Thymus (tissue), 11 donors: ENCODE measurements at regions not wholly inside any gene's neighbourhood (a gene's known extent, or its start where the extent isn't known, plus 50 kb on each side); places are given as distances from the start of the nearest gene placed in this dataset.

ENCODE experiments used
- DNase-seq, 9 donors: peaks; one replicate each; pipeline ENCODE4 v3.0.0-alpha.2; 2013; ENCODE audit warnings: low spot score in 9 of 9, low read depth in 6 of 9, missing footprints in 1 of 9
- H3K27ac ChIP-seq, 2 donors: one replicate each; pipeline ENCODE4 v1.5.1; 2013; ENCODE audit warnings: control low read depth in 1 of 2, low read depth in 1 of 2, low read length in 1 of 2, mild to moderate bottlenecking in 1 of 2, moderate library complexity in 1 of 2
- H3K27me3 ChIP-seq, 2 donors: one replicate each; pipeline ENCODE4 v1.5.1; 2013; ENCODE audit warnings: low read length in 1 of 2; ENCODE audit not compliant: control insufficient read depth in 2 of 2, insufficient read depth in 1 of 2
- H3K36me3 ChIP-seq, 2 donors: one replicate each; pipeline ENCODE4 v1.5.1; 2013; ENCODE audit warnings: low read length in 1 of 2, mild to moderate bottlenecking in 1 of 2, moderate library complexity in 1 of 2; ENCODE audit not compliant: control insufficient read depth in 2 of 2, insufficient read depth in 2 of 2
- H3K4me1 ChIP-seq, 2 donors: one replicate each; pipeline ENCODE4 v1.5.1; 2013; ENCODE audit warnings: low read length in 2 of 2; ENCODE audit not compliant: control insufficient read depth in 2 of 2, insufficient read depth in 2 of 2
- H3K4me3 ChIP-seq, 2 donors: one replicate each; pipeline ENCODE4 v1.5.1; 2013; ENCODE audit warnings: low read length in 2 of 2, control low read depth in 1 of 2, mild to moderate bottlenecking in 1 of 2
- H3K9me3 ChIP-seq, 2 donors: one replicate each; pipeline ENCODE4 v1.5.1; 2013; ENCODE audit warnings: low read length in 1 of 2, mild to moderate bottlenecking in 1 of 2; ENCODE audit not compliant: control insufficient read depth in 2 of 2, insufficient read depth in 1 of 2
- WGBS: extraction: QIAGEN DNeasy Blood & Tissue Kit; methylation state at CpG from one replicate; pipeline ENCODE4 v1.1.7; 2013; 5-methylcytosine and 5-hydroxymethylcytosine counted together
- donor health status: healthy.

DNA sequence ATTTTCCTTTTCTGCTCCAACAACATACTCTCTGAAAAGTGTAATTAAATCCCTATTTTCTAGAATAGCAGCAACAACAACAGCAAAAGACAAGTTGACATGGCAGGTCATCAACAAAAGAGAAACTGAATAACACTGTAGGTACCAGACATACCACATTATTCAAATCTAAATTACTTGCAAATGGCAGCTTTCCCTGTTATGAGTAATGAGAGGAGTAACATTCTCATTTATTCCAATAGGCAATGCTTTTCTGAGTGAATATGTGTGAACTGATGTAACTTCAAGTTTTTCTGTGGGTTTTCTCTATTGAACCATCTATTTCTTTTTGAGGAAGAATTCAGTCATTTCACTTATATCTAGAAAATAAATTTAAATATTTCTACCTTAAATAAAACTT, 501.5 kb downstream of the TRIB2 start:
- Histone ChIP-seq H3K27ac (no peak overlapping the region), H3K27me3 (no peaks in the 10 kb centered on the region), H3K36me3 (no peaks in the 10 kb centered on the region), H3K4me1 (no peaks in the 10 kb centered on the region), H3K4me3 (no peak overlapping the region), H3K9me3 (no peaks in the 10 kb centered on the region)
- no peak for DNase-seq

DNA sequence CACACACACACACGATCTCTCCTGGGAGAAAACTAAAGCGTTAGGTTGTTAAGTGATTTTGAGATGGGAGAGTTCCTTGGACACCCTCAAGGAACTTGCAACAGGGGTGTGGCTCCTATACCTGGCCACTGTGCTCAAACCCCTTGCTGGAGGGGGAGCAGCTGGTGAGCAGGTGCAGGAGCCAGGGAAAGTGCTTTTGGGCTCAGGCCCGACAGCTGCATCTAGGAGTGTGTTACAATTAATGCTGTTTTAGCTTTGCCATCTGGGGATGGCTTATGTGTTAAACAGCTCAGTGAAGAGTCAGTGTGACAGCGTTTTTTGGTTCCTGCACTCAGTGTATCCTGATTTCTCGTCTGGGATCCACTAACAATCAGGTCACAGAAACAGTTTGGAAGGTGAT, 510.8 kb downstream of the TRIB2 start:
- WGBS = 73% methylated on average over 5 of the region's 5 CpGs
- no peaks in the 10 kb centered on the region for H3K36me3 ChIP-seq

DNA sequence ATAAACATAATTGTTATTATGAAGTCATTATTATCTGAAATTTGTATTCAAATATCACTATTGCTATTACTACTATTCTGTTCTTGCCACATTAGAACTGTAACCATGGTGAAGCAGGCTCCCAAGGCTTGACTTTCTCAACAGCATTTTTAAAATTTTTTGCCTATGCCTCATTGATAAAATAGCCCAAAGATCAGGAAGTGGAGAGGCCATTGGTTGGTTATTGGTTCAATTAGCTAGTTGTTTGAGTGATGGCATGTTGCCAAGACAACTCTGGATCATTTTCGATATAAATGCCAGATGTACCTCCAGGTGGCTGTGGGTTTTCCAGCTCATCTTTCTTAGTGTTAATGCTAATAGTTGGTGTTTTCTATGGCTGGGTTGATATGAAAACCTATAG, 513.5 kb downstream of the TRIB2 start:
- no peaks in the 10 kb centered on the region for H3K27me3 ChIP-seq
- H3K4me1 ChIP-seq = no peaks in the 10 kb centered on the region
- 99% methylated on average over 1 of the region's 1 CpG for WGBS
- no peak overlapping the region for H3K4me3 ChIP-seq
- H3K27ac ChIP-seq = no peak overlapping the region
- no peak for DNase-seq
- no peaks in the 10 kb centered on the region for H3K9me3 ChIP-seq
- no peaks in the 10 kb centered on the region for H3K36me3 ChIP-seq

More for the DNA sequence above, 510.8 kb downstream of the TRIB2 start:
- Histone ChIP-seq H3K27me3 (no peaks in the 10 kb centered on the region), H3K27ac (no peak overlapping the region), H3K9me3 (no peaks in the 10 kb centered on the region), H3K4me1 (no peaks in the 10 kb centered on the region), H3K4me3 (no peak overlapping the region)
- no peak for DNase-seq

DNA sequence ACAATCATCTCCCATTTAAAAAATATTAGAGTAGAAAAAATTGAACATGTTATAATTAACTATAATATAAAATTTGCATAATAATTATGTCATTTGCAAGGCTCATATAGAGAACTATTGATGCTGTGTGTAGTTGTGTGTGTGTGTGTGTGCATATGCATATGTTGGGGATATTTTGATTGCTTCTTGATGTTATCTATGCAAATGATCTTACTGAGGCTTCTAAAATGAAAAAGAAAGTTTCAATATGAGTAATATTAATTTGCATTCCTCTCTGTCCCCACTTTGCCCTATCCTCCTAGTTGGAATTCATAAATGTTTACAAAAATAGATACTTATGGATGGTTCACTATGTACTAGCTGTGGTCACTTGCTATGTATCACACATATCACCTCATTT, 523.3 kb downstream of the TRIB2 start:
- Histone ChIP-seq H3K4me3 (no peak overlapping the region), H3K27me3 (no peaks in the 10 kb centered on the region), H3K27ac (no peak overlapping the region), H3K4me1 (no peaks in the 10 kb centered on the region), H3K9me3 (no peaks in the 10 kb centered on the region), H3K36me3 (no peaks in the 10 kb centered on the region)
- no peak for DNase-seq

DNA sequence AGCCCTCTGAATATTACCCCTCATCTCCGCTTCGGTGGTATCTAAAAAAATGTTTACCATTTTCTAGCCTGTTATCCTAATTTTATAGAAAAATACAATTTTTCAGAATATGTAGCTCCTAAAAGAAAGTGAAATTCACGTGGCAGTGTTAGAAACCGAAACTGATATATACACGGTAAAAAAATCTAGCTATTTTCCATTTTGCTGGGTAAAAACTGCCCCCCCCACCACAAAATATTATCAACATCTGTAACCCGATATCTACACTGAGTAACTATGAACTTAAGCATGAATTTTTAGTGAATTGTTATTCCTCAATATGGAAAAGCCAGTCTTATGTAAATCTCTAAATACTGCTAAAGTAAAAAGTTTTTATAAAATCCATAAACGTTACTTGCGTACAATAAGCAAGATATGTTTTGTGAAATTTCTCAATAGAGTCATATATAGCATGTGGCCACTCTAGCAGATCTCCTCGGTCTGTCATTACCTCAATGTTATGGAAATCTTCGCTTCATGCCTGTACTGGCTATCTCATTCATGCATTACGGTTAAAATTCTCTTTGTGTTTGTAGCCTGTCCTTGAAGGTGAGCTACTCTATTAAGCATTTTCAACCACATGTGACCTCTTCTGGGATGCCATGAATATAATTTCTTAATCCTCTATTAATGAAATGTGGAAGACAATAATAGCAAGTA, 524.2 kb downstream of the TRIB2 start:
- H3K27me3 ChIP-seq = no peaks in the 10 kb centered on the region
- H3K9me3 ChIP-seq = no peaks in the 10 kb centered on the region
- no peak overlapping the region for H3K27ac ChIP-seq
- DNase-seq = no peak
- WGBS = 88% methylated on average over 11 of the region's 11 CpGs
- no peaks in the 10 kb centered on the region for H3K36me3 ChIP-seq
- H3K4me1 ChIP-seq = no peaks in the 10 kb centered on the region
- no peak overlapping the region for H3K4me3 ChIP-seq

DNA sequence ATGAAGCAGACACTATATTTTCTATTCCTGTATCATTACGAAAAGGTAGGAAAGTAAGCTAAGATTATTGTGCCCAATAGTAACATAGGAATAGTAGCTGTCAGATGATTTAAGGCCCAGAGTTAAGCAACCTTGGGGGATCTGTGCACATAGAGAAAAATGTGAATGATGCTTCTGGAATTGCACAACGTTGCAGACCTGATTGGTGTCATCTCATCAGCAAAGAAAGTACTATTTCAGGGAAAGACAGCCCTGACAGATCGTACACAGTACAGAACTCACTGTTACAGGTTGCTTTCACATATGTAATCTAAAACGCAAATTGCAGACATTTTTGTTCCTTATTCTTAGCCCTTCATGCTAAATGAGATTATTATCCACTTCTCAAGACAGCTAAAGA, 535.9 kb downstream of the TRIB2 start:
- 73% methylated on average over 4 of the region's 4 CpGs for WGBS

DNA sequence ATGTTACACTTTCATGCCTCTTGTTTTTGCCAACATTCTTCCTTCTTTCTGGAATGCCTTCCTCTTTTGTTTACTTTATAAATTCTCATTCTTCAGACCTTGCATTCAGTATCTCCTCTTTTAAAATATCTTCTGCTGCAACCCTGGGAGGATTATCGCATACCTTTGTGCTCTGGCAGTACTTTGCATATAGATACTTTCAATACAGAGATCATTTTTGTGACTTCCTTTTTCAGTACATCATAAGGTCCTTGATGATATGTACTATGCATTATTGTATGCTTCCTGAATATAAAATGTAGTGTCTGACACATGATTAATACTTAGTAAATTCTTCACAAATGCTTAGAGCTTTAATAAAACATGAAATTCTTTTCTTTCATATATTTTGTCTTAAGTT, 538.7 kb downstream of the TRIB2 start:
- WGBS = 87% methylated on average over 1 of the region's 1 CpG
- Histone ChIP-seq H3K9me3 (no peaks in the 10 kb centered on the region), H3K27ac (no peak overlapping the region), H3K4me3 (no peak overlapping the region), H3K27me3 (no peaks in the 10 kb centered on the region), H3K4me1 (no peaks in the 10 kb centered on the region), H3K36me3 (no peaks in the 10 kb centered on the region)
- no peak for DNase-seq

More for the DNA sequence above, 535.9 kb downstream of the TRIB2 start:
- H3K27ac ChIP-seq = no peak overlapping the region
- H3K4me3 ChIP-seq = no peak overlapping the region
- H3K27me3 ChIP-seq = no peaks in the 10 kb centered on the region
- no peaks in the 10 kb centered on the region for H3K9me3 ChIP-seq
- H3K4me1 ChIP-seq = no peaks in the 10 kb centered on the region
- DNase-seq = no peak
- no peaks in the 10 kb centered on the region for H3K36me3 ChIP-seq

DNA sequence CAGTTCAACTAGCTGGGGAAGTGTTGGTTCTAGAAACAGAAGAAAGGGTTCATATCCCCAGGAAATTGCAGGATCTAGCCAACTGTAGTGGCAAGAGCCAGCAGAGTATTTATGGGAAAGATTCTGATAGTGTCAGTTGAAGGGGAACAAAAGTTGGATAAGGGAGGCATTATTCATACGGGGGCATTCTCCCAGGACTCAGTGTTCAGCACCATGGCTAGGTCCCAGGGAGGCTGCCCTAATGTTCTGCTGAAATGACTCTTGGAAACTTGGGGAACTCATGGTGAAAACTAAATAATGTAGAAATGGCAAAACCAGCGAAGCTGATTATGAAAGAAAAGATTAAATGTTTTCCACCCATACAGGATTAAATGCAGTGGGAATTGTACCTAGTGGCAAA, 543.7 kb downstream of the TRIB2 start:
- no peaks in the 10 kb centered on the region for H3K9me3 ChIP-seq
- no peak overlapping the region for H3K4me3 ChIP-seq
- no peaks in the 10 kb centered on the region for H3K36me3 ChIP-seq
- H3K4me1 ChIP-seq = no peaks in the 10 kb centered on the region
- no peak overlapping the region for H3K27ac ChIP-seq
- H3K27me3 ChIP-seq = no peaks in the 10 kb centered on the region
- no peak for DNase-seq
- WGBS = 51% methylated on average over 2 of the region's 2 CpGs

DNA sequence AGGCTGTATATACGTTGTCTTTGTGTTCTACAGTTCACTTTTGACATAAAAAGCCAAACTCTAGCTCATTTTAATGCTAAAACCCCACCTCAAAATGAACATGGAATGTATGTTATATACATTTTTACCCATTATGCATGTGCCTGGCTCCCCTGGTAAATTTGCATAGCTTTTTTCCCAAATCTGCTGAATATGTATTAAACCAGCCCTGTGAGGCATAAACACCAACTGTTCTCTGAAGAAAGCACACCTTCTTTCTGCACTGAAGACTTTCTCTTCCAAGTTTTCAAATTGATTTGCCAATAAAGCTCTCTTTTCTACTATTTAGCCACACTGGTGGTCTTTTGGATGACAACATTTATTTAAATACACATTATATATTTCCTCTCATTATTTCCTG, 549.4 kb downstream of the TRIB2 start:
- 69% methylated on average over 1 of the region's 1 CpG for WGBS
- DNase-seq = no peak
- no peaks in the 10 kb centered on the region for H3K9me3 ChIP-seq
- H3K4me3 ChIP-seq = no peak overlapping the region
- no peaks in the 10 kb centered on the region for H3K27me3 ChIP-seq
- H3K36me3 ChIP-seq = no peaks in the 10 kb centered on the region
- H3K27ac ChIP-seq = no peak overlapping the region
- no peaks in the 10 kb centered on the region for H3K4me1 ChIP-seq

DNA sequence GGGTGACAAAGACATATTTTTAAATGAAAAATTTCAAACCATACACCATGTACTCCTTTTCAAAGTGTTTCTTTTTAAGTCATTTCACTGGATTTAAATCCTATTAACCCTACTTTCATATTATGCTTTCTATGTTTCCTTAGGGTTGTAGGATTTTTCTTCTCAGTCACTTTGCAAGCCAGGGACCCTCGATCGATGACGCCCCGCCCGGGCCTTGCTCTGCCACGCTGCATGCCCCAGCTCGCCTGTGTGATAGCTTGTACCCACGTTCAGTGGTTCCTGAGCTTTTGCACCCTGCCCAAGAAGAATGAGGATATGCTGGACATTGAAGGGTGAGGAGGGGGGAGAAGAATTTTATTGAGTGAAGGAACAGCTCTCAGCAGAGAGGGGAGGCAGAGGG, 568.0 kb downstream of the TRIB2 start:
- Histone ChIP-seq H3K36me3 (no peaks in the 10 kb centered on the region), H3K9me3 (no peaks in the 10 kb centered on the region), H3K27ac (no peak overlapping the region), H3K4me1 (no peaks in the 10 kb centered on the region), H3K27me3 (no peaks in the 10 kb centered on the region), H3K4me3 (no peak overlapping the region)
- WGBS = 93% methylated on average over 8 of the region's 8 CpGs
- DNase-seq = no peak
